Erythroblast (primary cell): ENCODE measurements at regions not wholly inside any gene's neighbourhood (a gene's known extent, or its start where the extent isn't known, plus 50 kb on each side); places are given as distances from the start of the nearest gene placed in this dataset.

ENCODE experiments used
- GATA1 ChIP-seq: IDR thresholded peaks from 2 replicates; pipeline ENCODE4 v1.6.1; 2011; ENCODE audit warnings: low read depth, mild to moderate bottlenecking, control low read depth, low read length, moderate library complexity
- POLR2A ChIP-seq: IDR thresholded peaks from 2 replicates; pipeline ENCODE4 v1.6.1; 2011; ENCODE audit warnings: mild to moderate bottlenecking, low read length

- TF ChIP-seq POLR2A (no peak), GATA1 (no peak)
Observed at GRCh38 chr3:80213086-80213485, 445.3 kb upstream of the ROBO1 start.
